Activated T-helper 1 cell treated with Interleukin-2 at 50 U/mL for 16 hours (primary cell): ENCODE measurements at regions not wholly inside any gene's neighbourhood (a gene's known extent, or its start where the extent isn't known, plus 50 kb on each side); places are given as distances from the start of the nearest gene placed in this dataset.
A peak's percentile ranks its signal among the peaks of the same experiment; 100 is the strongest.

Source experiments
- DNase-seq: peaks from one replicate; pipeline ENCODE4 v3.0.0-alpha.2; 2020; ENCODE audit warnings: low read depth

DNA sequence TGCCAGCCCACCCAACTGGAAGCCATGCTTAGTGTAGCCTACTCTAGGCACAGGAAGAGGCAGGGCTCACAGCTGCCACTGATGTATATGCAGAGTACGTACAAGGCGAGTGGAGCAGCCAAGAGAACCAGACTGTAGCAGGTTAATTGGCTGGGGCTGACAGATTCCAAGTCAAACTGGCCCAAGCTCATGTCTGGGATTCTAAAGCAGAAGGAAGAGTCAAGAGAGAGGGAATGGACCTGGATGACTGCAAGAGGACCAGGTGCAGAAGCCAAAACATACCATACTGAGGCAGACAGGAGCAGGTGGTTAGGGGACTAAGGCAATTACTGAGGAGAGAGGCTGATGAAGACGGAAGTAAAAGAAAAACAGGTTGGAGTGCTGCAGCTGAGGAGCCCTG lies 51.3 kb upstream of the LRRN2 start:
- no peak for DNase-seq

- no peak for DNase-seq
Observed at GRCh38 chr1:204738506-204738905, 53.0 kb upstream of the LRRN2 start.

- no peak for DNase-seq
Observed at GRCh38 chr1:204740354-204740753, 54.8 kb upstream of the LRRN2 start.

- no peak for DNase-seq
Observed at GRCh38 chr1:204741440-204741839, 55.9 kb upstream of the LRRN2 start.

DNA sequence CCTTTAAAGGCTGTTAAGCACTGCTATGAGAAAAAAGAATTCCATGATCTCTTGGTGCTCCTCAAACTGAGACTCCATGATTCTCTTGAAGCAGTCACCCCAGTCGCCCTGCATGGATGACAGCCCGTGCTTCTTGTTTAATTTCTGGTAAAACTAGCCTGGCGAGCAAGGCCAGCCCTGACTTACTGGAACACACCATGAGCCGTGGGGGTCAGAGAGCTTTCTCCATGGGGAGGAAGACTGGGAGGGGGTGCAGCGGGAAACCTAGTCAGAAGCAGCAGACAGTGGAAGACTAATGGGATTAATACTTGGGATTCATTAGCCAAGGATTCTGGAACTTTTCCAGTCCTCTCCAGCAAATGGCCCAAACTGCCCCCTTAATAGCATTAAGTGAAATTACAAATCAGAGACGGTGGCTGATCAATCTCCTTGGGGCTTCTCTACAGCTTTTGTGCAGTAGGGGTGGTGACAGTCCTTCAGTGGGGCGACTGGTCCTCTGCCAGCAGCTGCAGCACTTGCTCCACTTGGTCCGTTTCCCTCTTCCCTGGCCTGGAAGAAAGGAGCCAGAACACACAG lies 57.2 kb upstream of the LRRN2 start:
- DNase-seq, result no peak

- DNase-seq, result no peak
Observed at GRCh38 chr1:204744107-204744779, 58.7 kb upstream of the LRRN2 start.

- DNase-seq, result peak; percentile 3
Observed at GRCh38 chr1:204746838-204747442, 61.4 kb upstream of the LRRN2 start.

DNA sequence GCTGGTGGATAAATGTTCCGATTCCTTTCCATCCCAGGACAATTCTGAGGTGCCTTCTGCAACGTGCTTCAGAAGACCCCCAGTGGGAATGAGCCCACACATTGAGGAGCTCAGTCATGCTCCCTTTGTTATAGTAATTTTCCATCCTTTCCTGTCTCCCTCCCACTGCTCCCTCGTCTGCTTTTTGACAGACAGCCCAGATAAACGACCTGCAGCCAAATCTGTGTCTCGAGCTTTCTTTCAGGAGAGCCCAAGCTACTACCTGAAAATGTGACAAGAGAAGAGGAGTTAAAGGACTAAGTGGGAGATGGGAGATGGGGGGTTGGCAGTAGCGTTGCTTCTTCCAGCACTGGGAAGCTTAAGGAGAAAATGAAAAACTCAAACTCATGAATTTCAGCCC lies 65.9 kb upstream of the LRRN2 start:
- DNase-seq, result no peak

DNA sequence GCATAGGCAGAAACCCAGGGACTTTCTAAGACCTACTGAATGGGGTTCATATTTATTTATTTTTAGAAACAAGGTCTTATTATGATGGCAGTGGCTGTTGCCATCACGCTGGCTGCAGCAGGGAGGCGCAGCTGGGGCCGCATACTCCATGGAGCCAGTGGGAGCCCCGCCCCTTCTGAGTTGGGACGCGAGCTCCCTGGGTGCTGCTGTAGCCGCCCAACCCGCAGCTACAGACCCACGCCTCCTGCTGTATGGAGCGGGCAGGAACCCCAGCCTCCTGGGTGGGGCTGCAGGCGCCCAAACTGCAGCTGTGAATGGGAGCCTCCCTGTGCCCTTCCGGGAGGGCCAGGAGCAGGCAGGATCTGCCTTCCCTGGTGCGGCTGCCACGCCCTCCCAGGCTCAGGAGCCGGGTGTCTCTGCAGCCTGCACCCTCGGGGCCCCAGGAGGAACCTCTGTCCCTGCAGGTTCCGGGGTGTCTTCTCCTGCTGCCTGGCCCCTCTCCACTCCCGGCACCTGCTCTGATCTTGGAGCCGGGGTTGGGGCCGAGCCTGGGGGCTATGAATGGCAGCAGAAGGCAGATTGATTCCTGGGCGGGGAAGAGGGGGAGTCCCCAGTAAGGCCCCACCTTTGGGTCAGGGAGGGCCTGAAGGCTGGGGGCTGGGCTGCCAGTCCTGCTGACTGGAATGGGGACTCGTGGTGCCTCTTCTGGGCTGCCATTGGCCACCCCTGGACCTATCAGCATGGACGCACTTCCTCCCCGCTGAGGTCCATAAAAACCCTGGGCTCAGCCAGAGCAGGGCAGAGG lies 66.5 kb upstream of the LRRN2 start:
- DNase-seq, result no peak

DNA sequence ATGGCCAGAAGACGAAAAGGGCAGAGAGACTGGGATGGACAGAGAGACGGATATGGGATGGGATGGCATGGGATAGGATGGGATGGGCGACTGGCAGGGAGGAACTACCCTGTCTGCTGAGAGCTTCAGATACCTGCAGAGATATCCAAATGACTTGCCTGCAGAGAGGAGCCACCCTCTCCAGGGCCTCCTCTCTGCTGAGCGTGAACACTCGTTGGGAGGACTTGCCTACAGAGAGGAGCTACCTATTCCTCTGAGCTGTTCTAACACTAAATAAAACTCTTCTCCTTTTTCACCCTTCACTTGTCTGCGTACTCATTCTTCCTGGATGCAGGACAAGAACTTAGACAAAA lies 67.1 kb upstream of the LRRN2 start:
- DNase-seq, result no peak

- no peak for DNase-seq
Observed at GRCh38 chr1:204754821-204755220, 69.3 kb upstream of the LRRN2 start.

GRCh38 chr1:204756349-204756748 lies 70.8 kb upstream of the LRRN2 start:
- DNase-seq, result no peak

- DNase-seq, result no peak
Observed at GRCh38 chr1:204756811-204757210, 71.3 kb upstream of the LRRN2 start.

DNA sequence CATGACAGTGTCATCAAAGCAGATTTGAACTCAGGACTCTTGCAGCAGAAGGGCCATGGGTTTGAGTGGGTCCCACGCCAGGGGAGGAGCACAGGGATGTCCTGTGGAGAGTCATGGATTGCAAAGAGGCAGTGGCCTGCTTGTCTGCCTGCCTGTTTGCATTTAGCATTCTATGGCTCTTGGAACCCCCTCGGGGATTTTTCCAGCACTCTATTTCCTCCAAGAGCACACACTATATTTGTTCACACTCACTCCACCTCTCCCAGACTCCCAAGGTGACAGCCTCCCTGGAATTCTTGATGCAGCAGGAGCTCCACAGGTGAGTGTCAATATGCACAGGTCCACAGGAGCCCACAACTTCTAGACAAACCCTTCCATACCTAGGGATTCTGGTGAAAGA lies 73.1 kb upstream of the LRRN2 start:
- no peak for DNase-seq

DNA sequence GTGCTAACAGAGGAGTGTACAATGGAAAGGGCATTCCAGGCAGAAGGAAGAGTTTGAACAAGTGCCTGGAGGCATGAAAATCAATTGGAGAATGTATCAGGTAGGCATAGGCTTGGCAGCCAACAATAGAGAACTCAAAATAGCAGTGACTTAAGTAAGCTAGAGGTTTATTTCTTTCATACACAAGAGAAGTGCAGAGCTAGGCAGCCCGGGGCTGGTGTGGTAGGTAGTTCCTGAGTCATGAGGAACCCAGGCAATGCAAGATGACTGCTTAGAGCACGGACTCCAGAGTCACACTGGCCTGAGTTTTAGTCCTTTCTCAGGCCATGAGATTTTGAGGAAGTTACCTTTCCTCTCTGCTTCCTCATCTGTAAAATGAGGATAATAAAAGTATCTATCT lies 74.8 kb upstream of the LRRN2 start:
- DNase-seq, result no peak

DNA sequence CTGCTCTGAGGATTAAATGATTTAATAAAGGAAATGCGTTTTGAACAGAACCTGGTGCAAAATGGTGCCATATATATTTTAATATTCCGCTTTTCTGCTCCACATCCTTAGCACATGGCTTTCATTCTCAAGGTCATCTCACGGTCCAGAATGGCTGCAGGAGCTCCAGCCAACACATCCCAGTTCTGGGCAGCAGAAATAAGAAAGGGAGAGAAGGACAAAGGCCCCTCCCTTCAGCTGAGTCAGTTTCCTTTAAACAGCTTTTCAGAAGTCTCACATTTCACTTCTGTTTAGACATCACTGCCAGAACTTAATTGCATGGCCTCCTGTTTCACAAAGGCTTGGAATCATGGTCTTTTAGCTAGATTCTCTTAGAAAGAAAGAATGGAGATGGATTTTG lies 75.2 kb upstream of the LRRN2 start:
- DNase-seq, result no peak

DNA sequence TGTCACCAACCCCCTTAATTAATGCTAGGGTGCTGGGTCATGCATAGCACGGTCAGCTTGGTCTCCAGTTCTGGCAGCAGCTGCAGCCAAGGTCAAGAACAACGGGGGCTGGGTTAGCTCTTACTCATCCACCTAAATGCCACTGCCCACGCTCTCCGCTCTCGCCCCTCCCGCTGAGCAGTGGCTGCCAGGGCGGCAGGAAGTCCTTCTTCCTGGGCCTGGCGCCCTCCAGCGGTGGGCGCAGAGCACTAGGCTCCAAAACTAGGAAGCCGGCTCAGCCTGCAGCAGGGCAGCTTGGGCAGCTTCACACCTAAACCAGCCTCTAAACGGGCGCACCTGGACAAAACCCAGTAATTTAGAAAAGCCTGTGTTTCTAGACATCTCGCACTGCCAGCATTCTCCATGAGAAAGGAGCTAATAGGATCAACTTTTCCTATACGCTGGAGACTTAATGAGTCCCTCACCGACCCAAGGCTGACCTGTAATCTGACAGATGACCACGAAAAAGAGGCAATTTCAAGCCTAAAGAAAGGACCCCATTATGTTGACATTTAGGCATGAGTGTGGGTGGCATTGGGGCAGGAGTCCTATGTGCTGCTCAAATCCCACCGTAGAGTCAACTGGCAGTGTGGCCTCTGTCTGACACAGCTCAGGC lies 78.4 kb upstream of the LRRN2 start:
- DNase-seq, result peak; percentile 45

- no peak for DNase-seq
Observed at GRCh38 chr1:204769997-204770396, 84.5 kb upstream of the LRRN2 start.

- DNase-seq, result no peak
Observed at GRCh38 chr1:204771358-204771757, 85.8 kb upstream of the LRRN2 start.

GRCh38 chr1:204773246-204773645 lies 87.7 kb upstream of the LRRN2 start:
- DNase-seq, result no peak

DNA sequence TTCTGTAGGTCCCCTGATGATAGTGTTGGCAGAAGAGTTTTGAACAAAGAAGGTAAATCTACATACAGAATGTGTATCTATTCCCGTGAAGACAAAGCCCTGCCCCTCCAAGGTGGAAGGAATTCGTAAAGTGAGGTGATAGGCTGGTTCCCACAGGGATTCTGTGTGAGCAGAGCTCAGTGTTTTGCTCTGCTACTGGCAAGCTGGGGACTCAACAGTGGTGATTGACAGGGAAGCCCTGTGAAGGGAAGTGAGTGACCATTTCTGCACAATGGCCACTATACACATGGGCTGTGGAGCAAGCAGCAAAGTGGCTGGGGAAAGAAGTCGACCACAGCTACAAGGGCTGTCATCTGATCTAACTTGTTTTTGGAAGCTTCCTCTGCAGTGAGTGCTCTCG lies 90.0 kb upstream of the LRRN2 start:
- DNase-seq, result no peak

DNA sequence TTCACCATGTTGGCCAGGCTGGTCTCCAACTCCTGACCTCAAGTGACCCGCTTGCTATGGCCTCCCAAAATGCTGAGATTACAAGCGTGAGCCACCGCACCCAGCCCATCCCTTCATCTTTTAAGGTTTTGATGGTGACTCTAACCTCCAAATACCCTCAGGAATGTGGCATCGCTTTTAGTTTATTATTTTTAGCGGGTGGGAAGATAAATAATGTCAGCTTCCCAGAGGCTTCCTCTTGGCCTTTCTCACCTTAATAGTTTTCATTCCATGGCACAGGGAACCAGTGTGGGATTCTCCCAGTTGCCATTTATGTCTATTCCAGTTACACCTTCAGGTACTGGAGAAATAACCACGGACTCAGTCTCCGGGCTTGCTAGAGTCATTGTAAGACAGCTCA lies 92.1 kb upstream of the LRRN2 start:
- DNase-seq, result no peak

DNA sequence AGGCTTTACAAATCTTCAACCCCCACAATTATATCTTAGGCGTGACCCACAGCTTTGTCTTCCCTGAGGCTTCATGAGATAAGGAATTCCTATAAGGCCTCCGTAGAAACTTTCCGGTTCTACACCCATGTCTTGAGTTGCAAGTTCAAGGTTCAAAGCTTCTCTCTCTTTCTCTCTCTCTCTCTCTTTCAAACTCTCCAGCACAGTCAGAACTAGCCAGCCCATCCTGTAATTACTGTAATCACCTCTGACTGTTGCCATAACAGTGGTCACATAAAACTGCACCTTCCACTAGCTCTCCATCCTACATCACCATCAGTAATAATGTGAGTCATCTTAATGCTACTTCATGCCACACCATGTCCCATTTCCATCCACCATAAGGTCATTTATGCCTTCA lies 90.0 kb upstream of the NFASC start:
- no peak for DNase-seq
